ENCODE measurements at regions not wholly inside any gene's neighbourhood (a gene's known extent, or its start where the extent isn't known, plus 50 kb on each side); places are given as distances from the start of the nearest gene placed in this dataset.
"Not testable (repeated sequence)": the region's sequence is repeated elsewhere in the genome, so short reads cannot be mapped to it uniquely, and the experiment has no call there.

GRCh38 chr9:73347123-73347522 is 195.5 kb downstream of the ANXA1 start:
- DNase-seq, result no peak

GRCh38 chr9:73347720-73348119 is 196.1 kb downstream of the ANXA1 start:
- DNase-seq, result no peak

GRCh38 chr9:73348471-73348870 is 196.8 kb downstream of the ANXA1 start:
- no peak for DNase-seq

GRCh38 chr9:73349476-73349875 is 197.8 kb downstream of the ANXA1 start:
- DNase-seq, result no peak

GRCh38 chr9:73357607-73358006 is 205.9 kb downstream of the ANXA1 start:
- DNase-seq, result no peak

- DNase-seq, result no peak
Measured at GRCh38 chr9:73370053-73370452, 218.4 kb downstream of the ANXA1 start.

GRCh38 chr9:73371801-73372200 is 220.1 kb downstream of the ANXA1 start:
- no peak for DNase-seq

GRCh38 chr9:73380411-73380810 is 228.7 kb downstream of the ANXA1 start:
- no peak for DNase-seq

- no peak for DNase-seq
Measured at GRCh38 chr9:73402081-73403028, 250.7 kb downstream of the ANXA1 start.

GRCh38 chr9:73411494-73411893 is 259.8 kb downstream of the ANXA1 start:
- no peak for DNase-seq

- DNase-seq, result no peak
Measured at GRCh38 chr9:73412874-73413273, 261.2 kb downstream of the ANXA1 start.

GRCh38 chr9:73423891-73424290 is 272.2 kb downstream of the ANXA1 start:
- no peak for DNase-seq

- DNase-seq, result no peak
Measured at GRCh38 chr9:73426269-73426668, 274.6 kb downstream of the ANXA1 start.

GRCh38 chr9:73434826-73435225 is 283.2 kb downstream of the ANXA1 start:
- no peak for DNase-seq

GRCh38 chr9:73437758-73438157 is 286.1 kb downstream of the ANXA1 start:
- DNase-seq, result no peak

GRCh38 chr9:73439839-73440238 is 288.2 kb downstream of the ANXA1 start:
- DNase-seq, result not testable (repeated sequence)

- DNase-seq, result no peak
Measured at GRCh38 chr9:73441223-73441622, 289.6 kb downstream of the ANXA1 start.

- DNase-seq, result no peak
Measured at GRCh38 chr9:73441890-73442818, 290.5 kb downstream of the ANXA1 start.

- DNase-seq, result no peak
Measured at GRCh38 chr9:73444821-73445220, 293.2 kb downstream of the ANXA1 start.

- DNase-seq, result not testable (repeated sequence)
Measured at GRCh38 chr9:73445384-73445783, 293.7 kb downstream of the ANXA1 start.

GRCh38 chr9:73446306-73446705 is 294.6 kb downstream of the ANXA1 start:
- DNase-seq, result no peak

- DNase-seq, result no peak
Measured at GRCh38 chr9:73451003-73451402, 299.3 kb downstream of the ANXA1 start.

- DNase-seq, result no peak
Measured at GRCh38 chr9:73459817-73460216, 308.2 kb downstream of the ANXA1 start.

GRCh38 chr9:73468716-73469115 is 317.1 kb downstream of the ANXA1 start:
- no peak for DNase-seq

Measured in NCI-H2171 (cell line).